Activated CD8-positive, alpha-beta memory T cell treated with anti-CD3 and anti-CD28 coated beads, Interleukin-2, amount 50 U/mL, for 48 hours (primary cell): ENCODE measurements at regions not wholly inside any gene's neighbourhood (a gene's known extent, or its start where the extent isn't known, plus 50 kb on each side); places are given as distances from the start of the nearest gene placed in this dataset.

Source experiments
- DNase-seq: peaks from one replicate; pipeline ENCODE4 v3.0.0-alpha.2; 2020

DNA sequence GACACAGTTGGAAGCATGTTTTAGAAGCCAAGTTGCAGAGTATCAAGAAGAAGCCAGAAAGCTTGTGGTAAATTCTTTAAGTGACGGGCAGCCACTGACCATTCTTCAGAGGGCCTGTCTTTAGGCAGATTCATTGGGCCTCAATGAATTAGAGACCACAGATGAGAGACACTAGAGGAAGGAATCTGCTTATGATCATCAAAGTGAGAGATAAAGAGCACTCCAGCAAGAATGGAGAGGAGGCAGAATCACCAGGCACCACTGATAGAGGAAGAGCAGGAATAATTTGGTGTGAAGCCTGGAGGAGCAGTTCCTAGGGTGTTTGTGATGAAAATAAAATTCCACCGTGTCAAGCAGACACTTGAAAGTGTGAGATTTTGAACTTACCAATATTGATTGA, 365.9 kb upstream of the SLC30A5 start:
- no peak for DNase-seq

DNA sequence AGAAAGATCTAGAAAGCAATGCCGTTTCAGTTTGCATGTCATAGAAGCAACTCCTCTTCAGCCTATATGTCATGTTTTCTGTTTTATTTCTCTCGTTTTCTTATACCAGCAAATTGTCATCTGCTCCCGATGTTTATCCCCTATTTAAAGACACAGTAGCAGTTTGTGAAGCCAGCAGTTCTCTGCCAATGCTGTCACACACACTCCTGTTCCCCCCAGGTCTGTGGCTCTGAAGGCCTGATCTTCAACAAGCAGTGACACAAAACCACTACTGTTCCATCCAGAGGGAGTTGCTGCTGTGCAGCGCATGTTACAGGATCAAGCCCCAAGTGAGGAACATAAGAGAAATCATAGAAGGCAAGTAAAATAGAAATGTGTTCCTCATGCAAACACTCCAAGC, 364.1 kb upstream of the SLC30A5 start:
- DNase-seq, result no peak

DNA sequence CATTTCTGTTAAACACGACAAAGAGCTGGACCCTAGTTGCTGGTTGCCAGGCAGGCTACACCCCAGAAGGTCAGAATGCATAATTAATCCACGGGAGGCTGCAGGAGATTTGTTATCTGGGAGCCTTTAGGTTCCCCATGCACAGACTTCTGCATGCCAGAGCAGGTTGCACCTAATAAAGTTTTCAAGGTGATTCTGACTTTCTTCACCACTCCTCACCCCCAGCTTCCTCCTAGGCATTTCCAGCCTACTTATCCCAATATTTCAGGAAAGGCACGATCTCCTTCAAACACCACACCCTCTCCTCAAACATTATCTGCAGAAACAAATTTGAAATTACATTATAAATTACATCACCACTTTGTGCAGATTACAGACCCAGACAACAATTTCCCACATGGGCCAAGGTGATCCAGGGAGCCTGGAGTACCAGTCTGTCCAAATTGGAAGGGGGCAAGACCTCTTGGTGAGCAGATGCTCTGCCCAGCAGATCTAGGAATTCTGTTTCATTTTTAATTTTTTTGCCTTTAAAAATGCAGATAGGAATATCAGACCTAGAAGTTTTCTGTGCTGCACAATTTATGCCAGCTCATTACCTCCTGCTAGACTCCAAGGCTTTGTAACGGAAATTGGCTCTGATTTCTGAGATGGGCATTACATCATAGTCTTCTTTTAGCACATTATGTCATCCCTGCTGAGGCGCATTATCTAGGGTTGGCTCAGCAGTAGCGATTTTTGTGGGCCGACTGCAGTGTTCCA, 363.4 kb upstream of the SLC30A5 start:
- DNase-seq, result no peak

DNA sequence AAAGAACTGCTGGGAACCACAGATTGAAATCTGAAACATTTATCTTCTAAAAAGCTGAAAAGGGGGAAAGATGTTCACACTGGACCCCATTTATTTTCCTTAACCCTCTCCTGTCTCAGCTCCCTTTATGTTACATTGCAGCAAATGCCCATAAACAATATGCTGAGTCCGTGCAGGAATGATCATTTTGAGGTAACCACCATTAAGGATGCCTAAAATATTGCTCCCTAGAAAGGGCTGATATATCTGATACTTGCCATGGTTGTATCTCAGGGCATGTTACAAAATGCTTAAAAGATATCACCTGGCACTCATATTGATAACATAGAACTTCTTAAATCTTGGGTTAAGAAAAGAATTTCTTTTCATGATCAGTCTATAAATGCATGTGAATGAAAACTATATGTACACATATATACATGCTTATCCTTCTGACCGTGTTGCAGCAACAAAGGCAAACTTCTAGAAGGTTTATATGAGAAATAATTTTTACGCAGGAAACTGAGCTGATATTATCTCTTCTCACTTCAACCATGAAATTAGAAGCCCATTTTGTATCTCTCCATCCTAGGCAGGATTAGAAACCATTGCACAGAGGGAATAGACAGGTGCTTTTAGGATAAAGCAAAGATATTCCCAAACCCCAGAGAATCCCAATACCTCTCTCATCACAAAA, 362.7 kb upstream of the SLC30A5 start:
- DNase-seq, result no peak

DNA sequence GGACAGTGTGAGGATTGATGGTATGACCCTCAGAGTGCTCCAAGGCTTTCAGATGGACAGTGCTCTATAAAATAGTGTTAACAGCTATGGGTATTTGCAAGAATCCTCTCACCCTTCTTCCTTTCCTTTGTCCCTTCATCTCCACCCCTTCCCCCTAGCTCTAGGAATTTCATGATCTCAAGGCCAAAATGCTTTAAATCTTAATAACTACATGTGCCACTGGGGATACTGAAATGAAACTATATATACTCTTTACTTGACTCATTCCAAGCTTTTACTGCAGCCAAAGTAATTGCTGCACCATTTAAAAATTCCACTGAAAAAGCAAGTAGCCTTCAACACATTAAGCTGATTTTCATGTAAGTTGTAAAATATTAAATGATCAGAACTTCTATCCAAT, 361.6 kb upstream of the SLC30A5 start:
- DNase-seq, result no peak

DNA sequence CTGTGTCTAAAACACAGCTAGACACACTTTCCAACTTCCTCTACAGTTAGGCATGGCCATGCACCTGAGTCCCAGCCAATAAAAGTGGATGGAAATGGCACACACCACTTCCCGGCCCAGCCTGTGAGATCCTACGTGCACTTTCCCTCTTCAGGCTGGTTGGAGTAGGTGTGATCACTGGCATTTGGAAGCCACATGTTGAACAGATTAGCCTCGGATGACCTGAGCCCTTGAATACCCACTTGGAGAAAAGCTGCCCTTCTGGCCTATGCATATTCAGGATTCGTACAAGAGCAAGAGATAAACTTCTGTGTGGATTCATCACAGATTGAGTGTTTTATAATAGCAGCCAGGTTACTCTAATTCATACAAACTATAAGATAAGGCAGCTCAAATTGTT, 359.0 kb upstream of the SLC30A5 start:
- DNase-seq, result no peak

DNA sequence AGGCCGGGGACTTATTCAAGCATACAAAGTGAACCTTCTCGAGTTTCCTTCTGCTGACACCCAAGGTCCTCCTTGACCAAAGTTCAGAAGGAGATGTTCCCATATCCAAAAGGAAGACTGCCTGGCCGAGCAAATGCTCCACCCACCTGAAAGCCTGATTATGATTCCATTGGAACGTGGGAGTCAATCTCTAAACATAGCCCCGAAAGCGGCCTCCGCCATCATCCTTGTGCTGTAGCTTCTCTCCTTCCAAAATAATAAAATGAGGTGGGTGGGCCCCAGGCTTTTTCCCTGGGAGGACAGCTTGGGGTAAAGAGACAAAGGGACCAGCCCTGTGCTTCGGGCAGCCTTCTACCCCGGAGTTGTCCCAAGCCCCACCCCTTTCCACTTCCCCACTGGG, 355.6 kb upstream of the SLC30A5 start:
- no peak for DNase-seq

DNA sequence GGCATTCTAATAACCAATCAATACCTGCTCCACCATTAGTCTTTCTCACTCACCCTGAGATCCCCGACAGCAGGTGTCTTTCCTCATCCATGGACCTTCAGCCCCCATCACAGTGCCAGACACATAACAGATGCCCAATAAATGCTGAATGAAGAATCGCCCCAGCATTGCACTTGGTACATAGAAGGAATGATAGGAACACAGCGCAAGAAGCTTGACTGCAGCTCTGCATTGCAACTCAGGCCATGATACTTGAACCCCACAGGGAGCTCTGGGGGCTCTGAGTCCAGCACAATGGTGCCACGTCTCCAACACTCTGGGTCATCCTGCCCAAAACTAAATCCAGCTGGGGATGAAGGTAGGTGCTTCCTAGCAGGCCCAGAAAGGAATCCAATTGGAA, 355.0 kb upstream of the SLC30A5 start:
- DNase-seq, result no peak

DNA sequence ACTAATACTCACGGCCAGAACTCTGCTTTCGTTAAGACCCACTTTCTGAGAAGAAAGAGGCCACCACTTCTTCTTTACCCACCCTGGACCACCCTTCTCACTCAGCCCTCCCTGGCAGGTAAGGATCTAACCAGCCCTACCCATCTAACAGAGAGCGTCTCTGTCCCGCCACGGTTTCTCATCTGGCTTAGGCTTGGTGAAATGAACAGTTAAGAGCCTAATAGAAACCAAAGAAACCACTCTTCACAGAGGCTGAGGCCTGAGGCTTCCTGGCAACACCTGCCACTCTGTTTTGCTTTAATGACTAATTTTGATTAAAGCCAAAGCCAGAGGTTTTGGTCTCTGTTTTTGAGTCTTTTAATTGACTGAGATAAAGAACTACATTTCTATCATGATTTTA, 354.1 kb upstream of the SLC30A5 start:
- no peak for DNase-seq

DNA sequence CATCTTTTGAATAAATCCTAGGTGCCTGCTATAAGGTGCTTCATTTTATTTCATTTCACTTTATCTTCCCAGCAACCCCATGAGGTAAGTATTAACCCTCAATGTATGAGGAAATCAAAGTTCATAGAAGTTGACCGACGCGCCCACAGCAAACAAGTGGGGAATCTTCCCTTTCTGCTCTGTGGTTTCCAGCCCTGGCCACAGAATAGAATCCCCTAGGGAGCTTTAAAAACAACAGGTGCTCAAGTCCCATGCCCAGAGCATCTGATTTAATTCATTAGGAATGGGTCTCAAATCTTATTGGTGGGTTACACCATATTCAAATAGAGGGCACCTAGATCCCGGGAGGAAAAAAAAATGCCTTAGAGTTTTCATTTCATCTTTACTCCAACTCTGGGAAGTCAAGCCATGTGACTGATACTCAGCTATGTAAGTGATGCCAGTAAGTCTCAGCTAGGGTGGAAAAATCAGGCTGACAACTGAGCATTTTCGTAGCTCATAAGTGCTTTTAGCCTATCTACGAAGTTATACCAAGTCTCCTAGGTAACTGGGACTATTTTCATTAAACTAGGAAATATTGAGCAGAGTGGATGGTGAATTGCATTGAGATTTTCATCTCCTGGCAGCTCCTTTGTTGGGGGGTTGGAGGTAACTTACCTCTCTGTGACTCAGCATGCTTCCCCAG, 353.4 kb upstream of the SLC30A5 start:
- DNase-seq, result no peak

DNA sequence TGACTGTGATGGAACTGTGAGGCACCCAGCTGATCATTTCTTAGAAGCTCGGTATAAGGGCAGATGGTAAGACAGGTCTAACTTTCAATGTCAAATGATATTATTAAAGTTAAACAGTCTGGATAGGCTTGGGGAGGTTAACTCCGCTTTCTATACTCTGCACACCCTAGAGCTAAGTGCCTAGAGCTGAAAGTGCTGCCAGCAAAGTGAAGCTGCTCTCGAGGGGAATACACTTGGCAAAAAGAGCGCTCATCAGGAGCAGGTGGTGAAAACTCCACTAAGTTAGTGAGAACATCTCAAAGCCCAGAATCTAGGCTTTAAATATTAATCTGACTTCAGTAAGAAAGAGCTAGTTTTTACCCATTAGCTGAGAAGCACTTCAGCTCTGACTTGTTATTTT, 349.6 kb upstream of the SLC30A5 start:
- DNase-seq, result no peak

DNA sequence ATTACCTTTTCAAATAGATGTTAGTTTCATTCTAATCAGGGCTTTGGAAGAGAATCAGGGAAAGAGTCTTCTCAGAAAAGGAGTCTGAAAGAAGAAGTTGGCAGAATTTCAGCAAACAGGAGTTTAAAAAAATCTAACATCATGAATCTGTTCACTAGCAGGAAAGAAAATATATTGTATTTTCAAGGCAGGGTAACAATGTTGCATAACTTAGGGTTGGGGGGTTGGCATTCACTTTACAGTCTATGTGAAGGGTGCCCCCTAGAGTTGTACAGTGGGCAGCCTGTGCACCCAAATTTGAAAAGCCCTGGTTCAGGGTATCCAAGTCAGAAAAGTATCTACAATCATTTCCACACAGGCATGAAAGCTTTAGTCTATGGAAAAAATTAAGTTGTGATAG, 348.4 kb upstream of the SLC30A5 start:
- no peak for DNase-seq

DNA sequence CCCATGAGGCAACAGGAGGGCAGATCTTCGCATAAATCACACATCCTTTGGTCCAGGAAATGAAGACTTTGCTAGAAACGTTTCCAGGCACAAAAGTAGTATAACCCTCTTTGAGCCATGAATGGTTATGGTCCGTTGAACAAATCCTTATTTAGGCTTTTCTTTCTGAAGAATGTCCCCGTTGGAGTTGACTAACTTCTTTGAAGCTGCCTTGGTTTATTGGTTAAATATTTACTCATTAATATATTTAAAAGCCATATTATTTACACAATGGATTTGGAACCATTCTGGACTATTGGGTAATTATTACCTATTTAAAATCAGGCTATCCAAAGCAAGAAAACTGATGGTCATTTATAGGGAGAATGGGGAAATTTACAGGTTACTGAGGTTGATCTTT, 347.6 kb upstream of the SLC30A5 start:
- DNase-seq, result no peak

DNA sequence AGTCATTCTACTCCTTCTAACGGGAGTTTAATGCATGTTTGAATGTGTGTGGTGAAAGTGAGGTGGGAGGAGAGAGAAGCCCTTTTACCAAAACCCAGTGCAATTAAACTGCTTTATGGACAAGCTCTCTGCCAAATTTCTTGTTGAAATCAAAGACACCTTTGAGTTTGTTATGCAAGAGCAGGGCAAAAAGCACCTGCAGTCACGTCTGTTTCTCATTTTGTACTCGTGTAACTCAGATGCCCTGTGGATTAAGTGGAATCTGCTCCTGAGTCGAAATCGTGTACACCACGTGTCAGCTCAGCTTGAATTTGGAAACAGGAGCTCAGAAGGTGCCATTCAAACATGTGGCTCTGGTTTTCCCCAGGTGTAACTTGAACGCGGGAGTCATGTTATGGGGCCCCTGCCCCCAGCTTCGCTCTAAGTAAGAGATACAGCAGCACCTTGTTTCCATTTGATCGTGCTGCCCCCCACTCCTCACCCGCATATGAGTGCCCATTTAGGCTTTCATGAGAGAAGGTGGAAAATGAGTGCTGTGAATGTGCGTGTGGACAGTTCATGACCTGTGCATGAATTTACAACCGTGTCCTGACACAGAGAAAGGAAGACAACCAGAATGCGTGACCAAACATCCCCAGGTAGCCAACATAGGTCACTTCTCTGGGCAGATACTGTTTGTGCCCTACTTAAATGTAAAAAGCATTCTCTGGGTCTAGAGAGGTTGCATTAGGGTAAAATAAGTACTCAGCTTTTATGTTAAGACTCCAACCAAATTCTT, 347.0 kb upstream of the SLC30A5 start:
- DNase-seq, result no peak

DNA sequence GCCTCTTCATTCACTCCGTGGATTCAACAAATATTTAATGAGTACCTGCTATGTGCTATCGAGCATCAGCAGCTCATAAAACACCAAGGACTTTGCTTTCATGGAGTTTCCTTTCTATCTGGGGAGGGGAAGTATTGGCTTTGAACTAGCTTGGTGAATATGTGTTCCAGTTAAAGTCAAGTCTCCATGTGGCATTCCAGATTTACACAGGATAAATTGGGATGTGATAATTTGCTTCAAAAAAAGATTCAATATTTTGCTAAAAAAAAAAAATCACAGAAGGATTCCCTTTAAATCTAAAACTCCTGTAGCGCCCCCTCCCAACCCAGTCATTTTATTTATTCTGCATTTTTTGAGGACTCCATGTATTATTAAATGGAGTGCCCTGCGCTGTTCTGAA, 346.3 kb upstream of the SLC30A5 start:
- no peak for DNase-seq

DNA sequence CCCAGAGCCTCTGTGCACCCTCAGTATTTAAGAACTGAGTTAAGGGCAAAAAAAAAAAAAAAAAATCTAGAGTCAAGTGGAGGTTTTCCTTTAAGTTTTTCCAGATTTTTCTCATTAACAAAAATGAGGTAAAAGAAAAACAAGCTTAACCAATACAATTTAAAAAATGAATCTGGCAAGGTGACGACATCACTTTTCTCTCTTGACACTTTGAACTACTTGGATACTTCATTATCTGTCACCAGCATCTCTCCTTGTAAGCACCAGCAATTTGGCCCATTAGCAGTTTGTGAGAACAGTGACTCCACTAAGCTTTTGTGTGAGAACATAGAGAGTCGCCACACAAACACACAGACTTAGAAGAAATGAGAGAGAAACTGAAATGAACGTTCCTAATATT, 345.7 kb upstream of the SLC30A5 start:
- no peak for DNase-seq

DNA sequence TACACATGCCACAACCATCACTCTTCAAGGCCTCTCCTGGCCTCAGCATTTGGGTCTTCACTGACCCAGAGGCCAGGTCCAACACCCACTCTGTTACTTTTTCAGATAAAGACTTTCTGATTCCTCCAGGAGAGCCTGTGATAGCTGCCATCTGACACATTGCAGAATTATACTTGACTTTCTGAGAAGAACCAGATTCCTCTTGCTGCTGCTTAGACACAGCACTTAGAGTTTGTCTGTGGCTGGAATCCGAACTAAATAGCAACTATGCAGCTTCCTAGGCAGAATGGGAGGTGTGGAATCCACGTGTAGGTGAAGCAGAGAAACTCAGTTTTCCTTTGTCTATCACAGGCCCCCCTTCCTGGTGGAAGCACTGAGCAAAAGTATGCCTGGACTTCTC, 344.7 kb upstream of the SLC30A5 start:
- no peak for DNase-seq

DNA sequence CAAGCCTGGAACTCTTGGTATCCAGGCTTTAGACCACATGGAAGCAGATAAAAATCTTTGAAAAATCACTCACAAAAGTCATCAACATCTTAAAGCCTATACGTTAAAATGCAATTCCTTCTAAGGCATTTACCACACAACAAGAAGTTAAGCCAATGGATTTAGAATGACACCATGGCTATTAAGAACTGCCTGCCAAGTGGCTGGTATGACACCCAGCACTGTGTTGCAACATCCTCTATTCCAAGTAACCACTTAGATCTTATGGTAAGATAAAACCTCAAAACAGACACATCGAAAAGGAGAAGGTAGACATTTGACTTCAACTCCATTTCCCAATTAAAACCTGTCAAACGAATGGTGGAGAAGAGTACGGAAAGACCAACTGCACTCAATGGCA, 344.2 kb upstream of the SLC30A5 start:
- DNase-seq, result no peak

DNA sequence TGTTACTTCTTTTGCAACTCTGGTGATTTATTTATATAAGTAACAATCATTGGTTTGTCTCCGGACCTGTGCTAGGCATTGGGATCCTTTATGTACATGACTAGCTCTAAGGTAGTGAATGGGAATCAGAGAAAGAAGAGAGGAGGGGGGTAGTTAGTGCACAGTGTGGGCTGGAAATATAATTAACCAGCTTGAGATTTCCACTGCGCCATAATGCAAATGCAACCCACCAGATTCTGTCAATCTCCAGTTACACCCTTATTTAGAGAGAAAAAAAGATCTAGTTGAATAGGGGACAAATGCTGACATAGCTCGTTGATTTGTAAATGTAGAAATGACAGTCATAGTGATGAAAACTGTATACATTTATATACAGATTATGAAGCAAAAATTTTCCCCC, 342.2 kb upstream of the SLC30A5 start:
- no peak for DNase-seq

DNA sequence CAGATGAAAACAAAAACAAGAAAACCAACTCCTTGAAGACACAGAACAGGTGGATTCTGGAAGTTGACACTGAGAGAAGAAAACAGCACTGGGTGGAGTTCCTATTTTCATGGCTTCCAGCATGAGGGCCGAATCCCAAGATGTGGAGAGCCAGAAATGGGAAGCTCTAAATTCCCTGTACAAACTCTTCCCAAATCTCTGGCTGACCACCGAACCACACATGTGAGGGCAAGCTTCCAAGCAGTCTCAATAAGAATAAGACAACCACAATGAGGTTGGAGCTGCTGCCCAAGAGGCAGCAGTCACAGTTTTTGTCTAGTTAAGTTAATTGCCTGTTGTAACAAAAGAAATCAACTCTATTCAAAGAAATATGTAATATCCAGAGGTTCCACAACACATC, 339.3 kb upstream of the SLC30A5 start:
- no peak for DNase-seq

DNA sequence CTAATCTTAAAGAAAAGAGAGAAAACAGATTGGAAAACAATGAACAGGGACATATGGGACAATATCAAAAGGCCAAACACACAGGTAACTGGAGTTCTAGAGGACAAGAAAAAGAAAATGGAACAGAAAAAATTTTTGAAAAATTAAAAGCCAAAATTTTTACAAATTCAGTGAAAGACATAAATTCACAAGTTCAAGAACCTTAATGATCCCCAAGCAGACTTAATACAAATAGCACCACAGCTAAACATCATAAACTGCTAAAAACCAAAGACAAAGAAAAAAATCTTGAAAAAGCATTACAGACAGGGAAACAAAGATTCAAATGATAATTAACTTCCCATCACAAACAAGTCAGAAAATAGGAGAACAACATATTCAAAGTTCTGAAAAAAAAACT, 338.5 kb upstream of the SLC30A5 start:
- no peak for DNase-seq

DNA sequence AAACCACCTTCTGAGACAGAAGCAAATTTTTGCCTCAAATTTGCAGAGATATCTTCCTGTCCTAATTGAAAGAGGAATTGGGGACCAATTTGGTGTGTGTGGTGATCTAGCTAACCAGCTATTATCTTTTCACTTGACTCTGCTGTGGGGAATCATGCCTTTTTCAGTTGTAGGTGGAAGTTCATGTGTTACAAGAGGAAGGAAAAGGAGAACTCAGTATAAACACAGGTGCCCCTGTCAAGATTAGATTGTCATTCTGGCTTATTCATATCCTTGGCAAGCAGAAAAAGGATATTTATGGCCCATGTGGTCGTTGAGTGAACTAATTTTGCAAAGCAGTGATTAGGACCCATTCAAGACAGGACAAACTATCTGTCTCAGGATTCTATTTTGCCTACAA, 336.8 kb upstream of the SLC30A5 start:
- no peak for DNase-seq

DNA sequence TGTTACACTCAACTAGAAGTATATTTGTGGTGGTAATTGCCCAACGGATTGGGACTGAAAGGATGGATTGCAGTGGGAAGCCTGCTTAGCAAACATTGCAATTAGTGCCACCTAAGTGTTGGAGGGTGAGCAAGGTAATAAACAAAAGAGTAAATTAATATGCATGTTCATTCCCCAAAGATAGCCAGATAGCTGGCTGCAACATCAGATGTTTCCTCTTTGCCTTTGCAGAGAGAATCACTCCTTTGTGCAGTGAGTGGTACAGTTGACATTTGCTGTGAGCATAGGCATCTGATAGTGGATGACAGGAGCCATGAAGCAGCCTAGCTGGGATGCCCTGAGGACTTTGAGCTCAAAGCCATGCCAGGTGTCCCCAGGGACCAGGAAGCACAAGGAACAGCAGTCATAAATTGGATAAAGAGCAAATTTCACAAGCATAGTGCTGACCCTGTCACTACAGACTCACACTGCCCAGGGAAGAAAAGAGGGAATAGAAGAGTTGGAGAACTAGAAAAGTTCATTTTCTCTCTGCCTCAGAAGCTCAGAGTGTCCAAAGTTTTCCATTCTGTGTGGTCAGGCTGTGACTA, 336.1 kb upstream of the SLC30A5 start:
- DNase-seq, result no peak
